T-helper 17 cell (primary cell): ENCODE measurements at regions not wholly inside any gene's neighbourhood (a gene's known extent, or its start where the extent isn't known, plus 50 kb on each side); places are given as distances from the start of the nearest gene placed in this dataset.
"Not testable (repeated sequence)": the region's sequence is repeated elsewhere in the genome, so short reads cannot be mapped to it uniquely, and the experiment has no call there.

Experiments used
- ATAC-seq: fragments of 150-1000 bp; cut with Tn5 transposase; 2 replicates; pipeline ENCODE4 v1.10.0; 2021; ENCODE audit warnings: mild to moderate bottlenecking, moderate library complexity
- DNase-seq, 3 donors: peaks; one replicate each; pipeline versions ENCODE4 v3.0.0 to v3.0.0-alpha.2; 2020 to 2021
- H3K9me3 ChIP-seq: one replicate; pipeline ENCODE4 v1.7.0; 2013; ENCODE audit warnings: low read length, mild to moderate bottlenecking; ENCODE audit not compliant: control insufficient read depth, poor library complexity, severe bottlenecking
- H3K27ac Mint-ChIP-seq: one replicate; pipeline ENCODE4 v1.8.0; 2022; ENCODE audit warnings: mild to moderate bottlenecking, moderate library complexity, mixed read lengths
- H3K27me3 Mint-ChIP-seq: one replicate; pipeline ENCODE4 v1.8.0; 2022; ENCODE audit warnings: mixed read lengths
- H3K36me3 Mint-ChIP-seq: one replicate; pipeline ENCODE4 v1.8.0; 2022; ENCODE audit warnings: low read depth, mixed read lengths
- H3K4me1 Mint-ChIP-seq: one replicate; pipeline ENCODE4 v1.8.0; 2022; ENCODE audit warnings: mild to moderate bottlenecking, mixed read lengths
- H3K4me3 Mint-ChIP-seq: one replicate; pipeline ENCODE4 v1.8.0; 2022; ENCODE audit warnings: mild to moderate bottlenecking, moderate library complexity, mixed read lengths

DNA sequence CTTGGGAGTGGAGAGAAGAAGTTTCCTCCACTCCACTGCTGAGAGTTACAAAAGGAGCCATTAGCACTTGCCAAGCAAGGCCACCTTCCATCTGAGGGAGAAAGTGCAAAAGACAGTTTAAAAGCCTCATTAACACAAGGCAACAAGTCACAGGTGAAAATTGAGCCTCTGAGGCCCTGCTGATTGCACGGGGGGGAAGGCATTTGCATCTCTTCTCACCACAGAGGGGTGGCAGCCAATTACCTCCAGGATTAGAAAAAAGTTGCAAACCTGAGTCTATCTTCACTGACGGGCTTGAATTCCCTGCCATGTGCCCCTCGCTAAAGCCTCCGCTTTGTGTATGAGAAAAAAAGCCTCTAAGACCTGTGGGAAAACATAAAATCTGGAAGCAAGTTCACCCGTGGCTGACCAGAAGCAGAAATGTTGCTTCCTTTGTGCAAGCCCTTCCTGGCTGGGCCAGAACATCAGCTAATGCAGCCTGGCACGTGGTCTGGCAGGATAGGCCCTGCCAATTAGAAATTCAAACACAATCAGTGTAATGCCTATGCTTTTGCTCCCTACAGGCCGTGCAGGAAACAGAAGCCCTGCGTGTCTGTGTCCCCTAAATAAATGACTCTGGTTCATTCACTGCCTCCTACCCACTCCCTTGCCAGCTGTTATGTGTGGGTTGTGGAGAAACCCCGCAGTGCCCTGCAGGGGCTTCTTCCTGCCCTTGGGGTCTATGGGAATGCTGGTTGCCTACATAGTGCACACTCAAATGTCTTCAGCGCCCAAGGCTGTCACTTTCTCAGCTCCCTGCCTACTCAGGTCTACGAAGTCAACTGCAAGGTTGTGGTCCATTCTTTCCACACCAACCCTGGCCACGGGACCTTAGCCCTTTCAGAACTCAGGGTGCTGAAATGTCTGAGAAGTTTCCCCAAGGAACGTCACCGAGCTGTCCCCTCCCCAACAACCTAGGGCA lies 150.2 kb downstream of the UQCRFS1 start:
- peaks cover 2% of the 10 kb centered on the region for H3K4me1 Mint-ChIP-seq
- H3K4me3 Mint-ChIP-seq, result no peak overlapping the region
- peaks cover 28% of the 10 kb centered on the region for H3K27me3 Mint-ChIP-seq
- no peaks in the 10 kb centered on the region for H3K9me3 ChIP-seq
- ATAC-seq (no peak), DNase-seq (no peak)
- H3K36me3 Mint-ChIP-seq, result no peaks in the 10 kb centered on the region
- H3K27ac Mint-ChIP-seq, result no peak overlapping the region

DNA sequence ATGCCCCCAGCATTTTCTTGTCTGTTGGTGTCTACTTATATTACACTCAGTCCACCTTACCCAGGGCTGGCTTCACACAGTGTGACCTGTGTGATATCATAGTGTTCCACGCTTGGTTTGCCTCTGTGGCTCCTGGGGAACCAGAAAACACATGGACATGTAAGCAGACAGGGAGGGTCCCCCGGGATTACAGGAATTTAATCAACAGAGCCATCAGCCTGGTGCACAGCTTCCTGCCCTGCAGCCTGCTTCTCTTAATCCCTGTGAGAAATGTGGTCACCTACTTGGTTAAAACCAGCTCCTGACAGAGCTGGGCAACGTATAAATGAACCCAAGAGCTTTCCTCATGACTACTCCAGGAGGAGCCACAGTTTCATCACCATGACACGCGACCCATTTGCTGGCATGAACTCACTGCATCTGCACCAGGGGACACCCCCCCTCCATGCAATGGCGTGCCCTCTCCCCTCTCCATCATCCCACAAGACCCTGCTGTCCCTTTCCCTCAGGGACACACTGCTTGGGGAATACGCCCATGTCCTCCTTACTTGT lies 152.1 kb downstream of the UQCRFS1 start:
- no peak overlapping the region for H3K4me3 Mint-ChIP-seq
- H3K4me1 Mint-ChIP-seq, result peaks cover 2% of the 10 kb centered on the region
- no peaks in the 10 kb centered on the region for H3K36me3 Mint-ChIP-seq

DNA sequence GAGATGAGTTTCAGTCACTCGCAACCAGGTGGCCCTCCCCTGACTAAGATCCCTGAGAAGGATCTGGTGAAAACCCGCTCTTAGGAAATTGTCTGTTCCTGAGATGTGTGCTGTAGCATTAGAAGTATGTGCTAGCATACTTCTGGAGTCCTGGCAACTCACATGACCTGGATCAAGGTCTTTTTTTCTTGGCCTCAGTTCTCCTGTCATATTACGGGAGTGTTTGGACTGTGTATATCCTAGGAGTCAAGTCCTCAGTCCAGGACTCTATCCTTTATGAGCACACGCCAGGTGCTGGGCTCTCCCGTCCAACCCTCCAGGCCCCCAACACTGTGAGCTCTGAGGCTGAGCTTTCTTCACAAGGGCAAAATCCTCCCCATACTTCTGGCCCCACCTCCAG lies 156.4 kb downstream of the UQCRFS1 start:
- H3K4me1 Mint-ChIP-seq, result no peaks in the 10 kb centered on the region
- H3K4me3 Mint-ChIP-seq, result no peak overlapping the region
- H3K27ac Mint-ChIP-seq, result no peak overlapping the region
- ATAC-seq, result no peak
- no peaks in the 10 kb centered on the region for H3K9me3 ChIP-seq
- peaks cover 16% of the 10 kb centered on the region for H3K27me3 Mint-ChIP-seq
- DNase-seq, result no peak
- no peaks in the 10 kb centered on the region for H3K36me3 Mint-ChIP-seq

More for the DNA sequence above, 152.1 kb downstream of the UQCRFS1 start:
- H3K9me3 ChIP-seq, result no peaks in the 10 kb centered on the region
- ATAC-seq, result no peak
- Mint-ChIP-seq H3K27me3 (peaks cover 28% of the 10 kb centered on the region), H3K27ac (no peak overlapping the region)
- DNase-seq, result no peak

DNA sequence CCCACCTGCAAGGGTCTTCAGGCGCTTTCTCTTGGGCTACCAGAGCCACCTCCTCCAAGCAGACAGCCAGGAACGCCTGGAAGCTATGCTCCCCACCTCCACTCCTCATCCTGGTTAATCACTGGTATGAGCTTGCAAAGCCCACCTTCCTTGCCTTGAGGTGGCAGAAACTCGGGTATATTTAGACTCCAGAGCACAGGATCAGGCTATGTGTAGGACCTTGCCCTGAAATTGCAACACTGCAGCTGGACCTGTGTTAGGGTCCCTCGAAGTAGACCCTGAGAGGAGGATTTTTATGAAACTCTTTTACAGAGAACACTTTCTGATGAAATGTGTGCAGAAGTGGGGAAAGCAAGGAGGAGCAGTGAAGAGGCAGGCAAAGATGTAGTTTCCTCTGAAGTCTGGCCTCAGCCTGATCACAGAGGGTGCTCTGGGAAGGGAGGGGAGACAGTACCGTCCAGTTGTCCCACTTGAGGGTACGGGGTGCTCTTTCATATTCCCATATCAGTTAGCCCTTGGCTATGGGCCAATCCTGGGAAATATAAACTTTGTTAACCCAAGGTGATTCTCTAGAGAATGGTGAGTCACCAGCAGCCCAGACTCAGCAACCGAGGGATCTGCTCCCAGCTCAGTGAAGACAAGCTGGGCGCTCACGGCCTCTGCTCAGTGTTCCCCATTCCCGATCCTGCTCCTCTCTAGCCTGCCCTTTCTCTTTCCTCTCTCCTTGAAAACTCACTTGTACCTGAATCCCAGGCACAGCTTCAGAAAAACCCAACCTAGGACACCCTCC lies 157.9 kb downstream of the UQCRFS1 start:
- Mint-ChIP-seq H3K4me1 (no peaks in the 10 kb centered on the region), H3K36me3 (no peaks in the 10 kb centered on the region), H3K27me3 (peaks cover 8% of the 10 kb centered on the region), H3K4me3 (no peak overlapping the region), H3K27ac (no peak overlapping the region)
- no peaks in the 10 kb centered on the region for H3K9me3 ChIP-seq
- ATAC-seq, result no peak
- no peak for DNase-seq

DNA sequence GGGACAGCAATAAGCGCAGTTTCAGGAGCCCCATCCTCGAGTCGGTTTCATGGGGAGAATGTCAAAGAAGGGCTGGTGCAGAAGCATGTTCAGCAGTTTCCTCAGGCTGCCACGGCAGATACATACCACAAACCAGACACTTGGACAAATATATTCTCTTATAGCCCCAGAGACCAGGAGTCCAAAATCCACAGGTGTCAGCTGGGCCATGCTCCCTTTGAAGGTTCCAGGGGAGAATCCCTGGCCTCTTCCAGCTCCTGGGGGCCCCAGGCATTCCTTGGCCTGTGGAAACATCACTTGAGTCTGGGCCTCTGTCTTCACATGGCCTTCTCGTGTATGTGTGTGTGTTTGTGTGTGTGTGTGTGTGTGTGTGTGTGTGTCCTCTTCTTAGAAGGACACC lies 164.1 kb downstream of the UQCRFS1 start:
- Mint-ChIP-seq H3K27me3 (peaks cover 5% of the 10 kb centered on the region), H3K27ac (no peak overlapping the region), H3K4me1 (peaks cover 2% of the 10 kb centered on the region), H3K4me3 (no peak overlapping the region), H3K36me3 (no peaks in the 10 kb centered on the region)
- no peaks in the 10 kb centered on the region for H3K9me3 ChIP-seq
- no peak for DNase-seq
- ATAC-seq, result no peak

DNA sequence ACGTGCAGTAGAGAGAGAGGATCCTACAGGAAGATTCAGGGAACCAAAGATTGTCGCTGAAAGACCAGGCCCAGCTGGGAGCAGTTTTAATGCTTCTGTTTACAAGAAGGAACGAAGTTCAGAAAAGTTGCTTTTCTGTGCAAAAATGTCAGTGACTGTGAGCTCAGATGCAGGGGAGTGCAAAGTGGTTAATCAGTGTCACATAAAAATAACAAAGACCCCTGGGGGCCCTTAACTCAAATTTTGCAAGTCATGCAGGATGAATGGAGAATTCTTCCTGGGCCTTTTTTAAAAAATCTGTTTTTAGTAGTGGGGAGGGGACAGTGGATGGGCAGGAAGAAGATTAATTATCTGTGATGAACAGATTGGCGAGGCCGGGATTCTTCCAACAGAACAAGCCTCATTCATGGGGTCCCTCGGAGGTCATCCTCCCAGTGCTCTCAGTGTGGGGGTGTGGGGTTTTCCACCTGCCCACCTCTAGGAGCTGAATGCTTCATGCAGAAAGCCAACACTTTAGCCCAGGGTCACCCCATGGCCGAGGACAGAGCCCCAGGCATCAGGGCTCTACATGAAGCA lies 167.2 kb downstream of the UQCRFS1 start:
- H3K36me3 Mint-ChIP-seq, result no peaks in the 10 kb centered on the region
- no peaks in the 10 kb centered on the region for H3K9me3 ChIP-seq
- ATAC-seq (no peak), DNase-seq (no peak)
- H3K27ac Mint-ChIP-seq, result no peak overlapping the region
- H3K27me3 Mint-ChIP-seq, result peaks cover 3% of the 10 kb centered on the region
- peaks cover 2% of the 10 kb centered on the region for H3K4me1 Mint-ChIP-seq
- H3K4me3 Mint-ChIP-seq, result no peak overlapping the region

DNA sequence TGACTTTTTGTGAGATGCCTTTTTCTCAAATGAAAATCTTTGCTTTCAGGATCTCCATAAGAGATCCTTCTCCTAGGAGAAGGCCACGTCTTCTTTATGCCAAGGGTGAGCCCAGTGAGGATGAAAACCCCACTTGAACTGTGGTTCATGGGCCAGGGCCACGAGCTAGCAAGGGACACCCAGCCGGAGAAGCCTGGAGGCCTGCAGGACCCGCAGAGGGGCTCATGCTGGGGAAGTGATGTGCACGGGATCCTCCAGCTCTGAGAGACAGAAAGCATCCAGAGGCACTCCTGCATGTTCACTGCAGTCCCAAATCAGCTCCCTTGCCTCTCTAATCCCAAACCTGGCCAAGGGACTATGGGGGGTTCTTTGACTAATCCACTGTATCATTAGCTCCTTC lies 168.9 kb downstream of the UQCRFS1 start:
- H3K27ac Mint-ChIP-seq, result no peak overlapping the region
- no peaks in the 10 kb centered on the region for H3K36me3 Mint-ChIP-seq
- DNase-seq, result no peak
- H3K9me3 ChIP-seq, result no peaks in the 10 kb centered on the region
- H3K27me3 Mint-ChIP-seq, result peaks cover 12% of the 10 kb centered on the region
- H3K4me3 Mint-ChIP-seq, result no peak overlapping the region
- H3K4me1 Mint-ChIP-seq, result peaks cover 2% of the 10 kb centered on the region
- ATAC-seq, result no peak

DNA sequence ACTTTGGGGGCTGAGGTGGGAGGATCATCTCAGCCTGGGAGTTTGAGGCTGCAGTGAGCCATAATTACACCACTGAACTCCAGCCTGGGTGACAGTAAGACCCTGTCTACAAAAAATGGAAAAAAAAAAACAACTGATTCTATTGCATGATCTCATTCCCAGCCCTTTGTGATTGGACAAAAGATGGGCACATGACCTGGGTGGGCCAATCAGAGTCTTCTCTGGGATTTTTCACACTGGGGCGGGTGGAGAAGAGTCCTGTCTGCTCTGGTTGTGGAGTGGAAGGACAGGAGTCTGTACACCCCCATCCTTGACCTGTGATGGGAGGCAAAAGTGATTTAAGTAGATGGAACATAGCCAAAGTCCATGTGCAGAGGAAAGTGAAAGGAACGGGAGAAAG lies 170.5 kb downstream of the UQCRFS1 start:
- no peak for DNase-seq
- Mint-ChIP-seq H3K36me3 (no peaks in the 10 kb centered on the region), H3K27me3 (peaks cover 12% of the 10 kb centered on the region), H3K4me3 (no peak overlapping the region), H3K4me1 (peaks cover 2% of the 10 kb centered on the region), H3K27ac (no peak overlapping the region)
- H3K9me3 ChIP-seq, result no peaks in the 10 kb centered on the region
- no peak for ATAC-seq

DNA sequence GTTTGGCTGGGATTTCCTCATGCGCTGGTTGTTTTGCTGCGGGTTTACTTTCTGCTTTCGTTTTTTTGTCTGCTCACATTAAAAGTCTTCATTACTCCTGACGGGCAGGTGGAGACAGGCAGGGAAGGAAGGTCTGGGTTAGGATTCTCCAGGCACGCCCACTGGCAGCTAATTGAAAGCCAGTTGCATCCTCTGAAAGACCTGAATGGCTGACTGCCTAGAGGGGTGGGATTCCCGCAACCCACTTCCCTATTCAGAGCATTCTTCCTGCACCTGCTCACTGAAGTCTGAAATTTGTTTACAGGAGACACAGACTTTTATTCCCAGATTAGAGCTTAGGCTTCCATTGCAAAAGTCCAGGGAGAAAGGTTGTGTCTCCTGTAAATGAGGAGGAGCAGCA lies 172.0 kb downstream of the UQCRFS1 start:
- no peak for DNase-seq
- ATAC-seq, result no peak
- Mint-ChIP-seq H3K36me3 (no peaks in the 10 kb centered on the region), H3K27me3 (peaks cover 12% of the 10 kb centered on the region), H3K4me3 (no peak overlapping the region), H3K27ac (no peak overlapping the region), H3K4me1 (no peaks in the 10 kb centered on the region)
- H3K9me3 ChIP-seq, result no peaks in the 10 kb centered on the region

DNA sequence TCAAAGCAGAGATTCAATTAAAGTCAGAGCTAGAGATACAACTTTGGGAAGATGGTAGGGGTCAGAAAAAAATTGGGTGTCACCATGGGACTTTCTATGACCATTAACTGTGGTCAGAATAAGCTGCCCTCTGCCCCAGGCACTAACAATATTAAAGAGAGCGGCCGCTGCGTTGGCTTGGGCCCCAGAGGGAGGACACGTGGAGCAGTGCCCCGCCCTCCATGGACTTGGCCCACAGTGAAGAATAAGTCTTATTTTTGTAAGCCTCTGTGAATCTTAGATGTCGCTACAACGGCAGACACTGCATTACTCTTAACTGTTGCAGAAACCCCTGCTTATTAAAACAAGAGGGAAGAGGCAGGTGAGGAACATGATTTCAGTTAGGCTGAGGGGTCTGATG lies 172.7 kb downstream of the UQCRFS1 start:
- no peaks in the 10 kb centered on the region for H3K36me3 Mint-ChIP-seq
- DNase-seq (no peak), ATAC-seq (no peak)
- H3K9me3 ChIP-seq, result no peaks in the 10 kb centered on the region
- H3K27me3 Mint-ChIP-seq, result peaks cover 12% of the 10 kb centered on the region
- no peak overlapping the region for H3K4me3 Mint-ChIP-seq
- no peak overlapping the region for H3K27ac Mint-ChIP-seq
- H3K4me1 Mint-ChIP-seq, result no peaks in the 10 kb centered on the region

DNA sequence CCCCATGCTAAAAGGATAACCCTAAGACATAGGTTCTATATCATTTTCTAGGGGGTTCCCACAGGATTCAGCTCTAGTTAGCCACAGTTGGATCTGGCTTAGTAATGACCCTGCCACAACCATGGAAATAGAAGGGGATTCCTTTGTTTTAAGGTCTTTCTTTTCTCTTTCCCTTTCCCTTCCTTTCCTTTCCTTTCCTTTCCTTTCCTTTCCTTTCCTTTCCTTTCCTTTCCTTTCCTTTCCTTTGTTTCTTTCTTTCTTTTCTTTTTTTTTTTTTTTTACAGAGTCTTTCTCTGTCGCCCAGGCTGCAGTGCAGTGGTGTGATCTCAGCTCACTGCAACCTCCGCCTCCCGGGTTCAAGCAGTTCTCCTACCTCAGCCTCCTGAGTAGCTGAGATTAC lies 173.9 kb downstream of the UQCRFS1 start:
- H3K36me3 Mint-ChIP-seq, ATAC-seq, H3K4me1 Mint-ChIP-seq, H3K27ac Mint-ChIP-seq, DNase-seq, H3K9me3 ChIP-seq, H3K4me3 Mint-ChIP-seq: not testable (repeated sequence)
- peaks cover 12% of the 10 kb centered on the region for H3K27me3 Mint-ChIP-seq

DNA sequence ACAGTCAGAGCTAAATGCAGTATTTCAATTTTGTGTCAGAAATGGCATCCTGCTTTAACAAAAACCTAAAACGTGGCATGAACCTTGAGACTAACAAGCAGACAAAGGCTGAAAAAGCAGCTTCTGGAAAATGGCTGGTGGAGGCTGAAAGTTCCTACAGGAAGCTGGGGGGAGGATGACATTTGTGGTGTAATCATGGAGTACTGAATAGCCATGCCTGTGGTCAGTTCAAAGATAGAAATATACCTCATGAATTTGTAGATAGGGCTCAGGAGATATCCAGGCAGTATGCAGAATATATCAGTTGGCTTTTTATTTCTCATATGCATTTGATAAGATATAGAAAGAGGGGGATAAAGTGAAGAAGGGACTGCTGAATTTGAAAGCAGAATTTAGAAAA lies 181.7 kb downstream of the UQCRFS1 start:
- Mint-ChIP-seq H3K4me3 (no peak overlapping the region), H3K36me3 (no peaks in the 10 kb centered on the region), H3K4me1 (no peaks in the 10 kb centered on the region), H3K27ac (no peak overlapping the region), H3K27me3 (peaks cover 4% of the 10 kb centered on the region)
- no peaks in the 10 kb centered on the region for H3K9me3 ChIP-seq
- ATAC-seq (no peak), DNase-seq (no peak)

DNA sequence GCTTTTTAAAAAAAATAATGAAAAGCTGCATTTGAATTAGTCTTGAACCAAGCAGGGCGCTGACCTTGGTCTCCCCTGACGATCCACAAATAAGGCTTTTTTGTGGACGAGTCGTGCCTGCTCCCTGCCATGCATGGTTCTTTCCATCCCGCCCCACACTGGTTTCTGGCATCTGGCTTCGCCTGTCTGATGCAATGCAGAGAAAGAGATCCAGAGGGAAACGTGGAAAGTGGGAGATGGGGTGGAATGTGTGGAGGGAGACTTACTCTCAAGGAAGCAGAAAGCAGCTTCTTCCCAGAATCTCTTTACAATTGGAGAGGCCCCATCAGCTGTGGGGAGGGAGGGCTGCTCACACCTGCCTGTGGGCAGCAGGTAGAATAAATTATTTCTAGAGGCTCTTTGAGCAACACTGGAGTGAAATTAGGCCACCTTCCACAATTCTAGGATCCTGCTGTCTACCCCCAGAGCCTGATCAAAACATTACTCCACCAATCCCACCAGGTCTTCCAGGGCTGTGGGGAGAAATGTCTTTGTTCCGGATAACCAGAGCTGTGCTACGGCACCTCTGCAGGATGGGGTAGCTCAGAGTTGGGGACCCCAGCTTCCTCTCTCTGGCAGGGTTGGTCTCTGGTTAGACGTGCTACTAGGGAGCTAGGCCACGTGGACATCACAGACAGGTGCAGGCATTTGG lies 183.5 kb downstream of the UQCRFS1 start:
- Mint-ChIP-seq H3K27ac (no peak overlapping the region), H3K36me3 (no peaks in the 10 kb centered on the region), H3K4me3 (no peak overlapping the region), H3K27me3 (peaks cover 4% of the 10 kb centered on the region), H3K4me1 (no peaks in the 10 kb centered on the region)
- no peak for DNase-seq
- no peaks in the 10 kb centered on the region for H3K9me3 ChIP-seq
- no peak for ATAC-seq
